H1 (cell line): ENCODE measurements at regions not wholly inside any gene's neighbourhood (a gene's known extent, or its start where the extent isn't known, plus 50 kb on each side); places are given as distances from the start of the nearest gene placed in this dataset.

ENCODE experiments used
- CTCF ChIA-PET: fragments of 300-600 bp; sonication (Branson Sonifier 250); formaldehyde crosslinking; loops from one replicate; lab custom pipeline; 2021; ENCODE audit not compliant: partially characterized antibody; lab: Charles Lee
- POLR2A ChIA-PET: fragments of 300-600 bp; sonication (Branson Sonifier 250); formaldehyde crosslinking; loops from one replicate; lab custom pipeline; 2021; ENCODE audit warnings: inconsistent platforms; ENCODE audit not compliant: partially characterized antibody; lab: Charles Lee
- DNase-seq, 2 experiments: peaks; one replicate each; pipeline versions ENCODE4 v3.0.0 to v3.0.0-alpha.2; 2010 to 2022; ENCODE audit warnings: low spot score in 2 of 2, low read depth in 1 of 2, mixed read lengths in 1 of 2
- FAIRE-seq: peaks from 2 replicates; lab custom pipeline; 2011; peaks lifted over from hg19 to GRCh38; lab: Jason Lieb, UNC
- H2AFZ ChIP-seq: 2 replicates; pipeline ENCODE4 v1.8.1; 2012; ENCODE audit warnings: low read length, inconsistent platforms
- H2AK5ac ChIP-seq: 2 replicates; pipeline ENCODE4 v1.6.1; 2013; ENCODE audit warnings: low read depth, low read length
- H2BK120ac ChIP-seq: replicated peaks from 2 replicates; pipeline ENCODE3; 2013; ENCODE audit warnings: low read depth, low read length, inconsistent platforms
- H2BK12ac ChIP-seq: 2 replicates; pipeline ENCODE4 v1.6.1; 2013; ENCODE audit warnings: low read depth, low read length
- H2BK15ac ChIP-seq: 2 replicates; pipeline ENCODE4 v1.6.1; 2013; ENCODE audit warnings: low read length
- H2BK20ac ChIP-seq: 2 replicates; pipeline ENCODE4 v1.6.1; 2013; ENCODE audit warnings: low read length
- H2BK5ac ChIP-seq: 2 replicates; pipeline ENCODE4 v1.6.1; 2013; ENCODE audit warnings: low read depth, low read length
- H3K14ac ChIP-seq: 2 replicates; pipeline ENCODE4 v1.6.1; 2013; ENCODE audit warnings: inconsistent platforms; ENCODE audit not compliant: insufficient read length
- H3K18ac ChIP-seq: 2 replicates; pipeline ENCODE4 v1.6.1; 2013; ENCODE audit warnings: low read length; ENCODE audit errors: extremely low read depth
- H3K23ac ChIP-seq: 2 replicates; pipeline ENCODE4 v1.6.1; 2013; ENCODE audit warnings: inconsistent platforms; ENCODE audit not compliant: insufficient read length
- H3K23me2 ChIP-seq: 2 replicates; pipeline ENCODE4 v1.6.1; 2013; ENCODE audit warnings: low read depth, low read length
- H3K27ac ChIP-seq: 2 replicates; pipeline ENCODE4 v1.6.1; 2011; ENCODE audit warnings: low read depth, low read length, inconsistent platforms
- H3K27me3 ChIP-seq, 4 experiments: replicated peaks in 1 of 4; 1 replicate in 1 of 4; 2 replicates in 3 of 4; pipeline versions ENCODE4 v1.6.1 to v1.8.1; 2011 to 2013; ENCODE audit warnings: low read length in 3 of 4, mild to moderate bottlenecking in 3 of 4, inconsistent platforms in 2 of 4, mixed read lengths in 2 of 4, moderate library complexity in 1 of 4; ENCODE audit not compliant: control insufficient read depth in 3 of 4, insufficient read depth in 3 of 4; ENCODE audit errors: extremely low read depth in 1 of 4
- H3K36me3 ChIP-seq, 4 experiments: 2 replicates each; pipeline versions ENCODE4 v1.6.1 to v1.8.1; 2011 to 2013; ENCODE audit warnings: mild to moderate bottlenecking in 4 of 4, low read length in 3 of 4, moderate library complexity in 2 of 4, control low read depth in 1 of 4, inconsistent platforms in 1 of 4; ENCODE audit not compliant: insufficient read depth in 4 of 4, control insufficient read depth in 2 of 4
- H3K4ac ChIP-seq: replicated peaks from 2 replicates; pipeline ENCODE3; 2013; ENCODE audit warnings: low read length, low read depth, mixed read lengths, inconsistent platforms; ENCODE audit not compliant: insufficient read length
- H3K4me1 ChIP-seq, 4 experiments: replicated peaks in 1 of 4; 1 replicate in 1 of 4; 2 replicates in 3 of 4; pipeline versions ENCODE4 v1.6.1 to v1.8.1; 2011 to 2013; ENCODE audit warnings: low read length in 3 of 4, inconsistent platforms in 2 of 4, mixed read lengths in 1 of 4; ENCODE audit not compliant: insufficient read depth in 4 of 4, control insufficient read depth in 3 of 4
- H3K4me2 ChIP-seq, 2 experiments: 2 replicates each; pipeline versions ENCODE4 v1.6.1 to v1.8.1; 2011 to 2013; ENCODE audit warnings: low read depth in 2 of 2, low read length in 2 of 2, control low read depth in 1 of 2, inconsistent platforms in 1 of 2, mild to moderate bottlenecking in 1 of 2; ENCODE audit not compliant: insufficient read depth in 1 of 2
- H3K4me3 ChIP-seq, 4 experiments: fragments of 200-600, 300-600 bp in 1 of 4; sonication (generic), shearing (Covaris generic), sonication (Bioruptor Twin) in 1 of 4; 2 replicates each; pipeline versions ENCODE4 v1.5.1 to v1.8.1; 2011 to 2016; ENCODE audit warnings: low read length in 4 of 4, low read depth in 3 of 4, control low read depth in 2 of 4, inconsistent platforms in 2 of 4, mild to moderate bottlenecking in 2 of 4, mixed read lengths in 1 of 4, moderate library complexity in 1 of 4; ENCODE audit not compliant: insufficient read depth in 2 of 4; ENCODE audit errors: extremely low read depth in 1 of 4
- H3K56ac ChIP-seq: replicated peaks from 2 replicates; pipeline ENCODE3; 2013; ENCODE audit warnings: low read depth, mild to moderate bottlenecking, mixed read lengths, low read length, inconsistent platforms; ENCODE audit not compliant: insufficient read length
- H3K79me1 ChIP-seq: 2 replicates; pipeline ENCODE4 v1.6.1; 2013; ENCODE audit warnings: low read depth, low read length, control low read depth
- H3K79me2 ChIP-seq, 2 experiments: 2 replicates each; pipeline versions ENCODE4 v1.6.1 to v1.8.1; 2012 to 2013; ENCODE audit warnings: low read length in 2 of 2, mild to moderate bottlenecking in 2 of 2, inconsistent platforms in 1 of 2; ENCODE audit not compliant: insufficient read depth in 2 of 2, control insufficient read depth in 1 of 2
- H3K9ac ChIP-seq, 4 experiments: replicated peaks in 1 of 4; 1 replicate in 1 of 4; 2 replicates in 3 of 4; pipeline versions ENCODE4 v1.6.1 to v1.8.1; 2011 to 2013; ENCODE audit warnings: low read depth in 3 of 4, low read length in 3 of 4, control low read depth in 2 of 4, mild to moderate bottlenecking in 2 of 4, moderate library complexity in 2 of 4, inconsistent platforms in 1 of 4; ENCODE audit errors: extremely low read depth in 1 of 4
- H3K9me3 ChIP-seq, 2 experiments: 2 replicates each; pipeline versions ENCODE4 v1.6.1 to v1.8.1; 2012 to 2013; ENCODE audit warnings: mild to moderate bottlenecking in 2 of 2, moderate library complexity in 2 of 2, control low read depth in 1 of 2, inconsistent platforms in 1 of 2, low read depth in 1 of 2, low read length in 1 of 2, mixed read lengths in 1 of 2; ENCODE audit not compliant: insufficient read depth in 2 of 2
- H4K20me1 ChIP-seq, 2 experiments: replicated peaks in 1 of 2; 2 replicates each; pipeline versions ENCODE3 to v1.8.1; 2011 to 2013; ENCODE audit warnings: inconsistent platforms in 2 of 2, low read length in 2 of 2, mild to moderate bottlenecking in 1 of 2; ENCODE audit not compliant: insufficient read depth in 2 of 2, control insufficient read depth in 1 of 2
- H4K5ac ChIP-seq: 2 replicates; pipeline ENCODE4 v1.6.1; 2013; ENCODE audit warnings: low read length, low read depth, mixed read lengths, inconsistent platforms; ENCODE audit not compliant: insufficient read length
- H4K8ac ChIP-seq: 2 replicates; pipeline ENCODE4 v1.8.0; 2013; ENCODE audit warnings: mild to moderate bottlenecking, moderate library complexity, low read length, inconsistent platforms; ENCODE audit not compliant: insufficient read depth; ENCODE audit errors: extremely low read depth
- H4K91ac ChIP-seq: replicated peaks from 2 replicates; pipeline ENCODE3; 2013; ENCODE audit warnings: low read length, mixed read lengths, inconsistent platforms; ENCODE audit not compliant: insufficient read length
- CBX8 ChIP-seq: fragments of 300-800, 300-1000 bp; sonication (generic); IDR thresholded peaks from 2 replicates; pipeline ENCODE4 v1.7.1; 2016; ENCODE audit warnings: low read depth, low read length, borderline replicate concordance
- CHD2 ChIP-seq: IDR thresholded peaks from 2 replicates; pipeline ENCODE4 v1.6.1; 2012; ENCODE audit warnings: low read length, improper control_type of control experiment
- EP300 ChIP-seq, 2 experiments: IDR thresholded peaks; 1 replicate in 1 of 2; 2 replicates in 1 of 2; pipeline ENCODE4 v1.6.1; 2011 to 2012; ENCODE audit warnings: low read depth in 2 of 2, low read length in 2 of 2, mild to moderate bottlenecking in 2 of 2, borderline replicate concordance in 1 of 2, inconsistent platforms in 1 of 2, moderate library complexity in 1 of 2
- KDM4A ChIP-seq: IDR thresholded peaks from one replicate; pipeline ENCODE4 v1.7.1; 2012; ENCODE audit warnings: low read depth, mild to moderate bottlenecking, moderate library complexity, low read length, inconsistent platforms; ENCODE audit not compliant: severe bottlenecking
- RFX5 ChIP-seq: IDR thresholded peaks from 2 replicates; pipeline ENCODE4 v1.6.1; 2011; ENCODE audit warnings: low read depth, low read length, improper control_type of control experiment, borderline replicate concordance
- SAP30 ChIP-seq: fragments of 300-600 bp; sonication (generic); IDR thresholded peaks from 2 replicates; pipeline ENCODE4 v1.7.1; 2012; ENCODE audit warnings: low read length, moderate library complexity, mild to moderate bottlenecking, inconsistent platforms; ENCODE audit not compliant: insufficient read depth, insufficient replicate concordance
- SIN3A ChIP-seq, 2 experiments: IDR thresholded peaks in 1 of 2; conservative IDR thresholded peaks in 1 of 2; 2 replicates each; pipeline ENCODE4 v1.6.1; 2011 to 2012; ENCODE audit warnings: low read length in 2 of 2, improper control_type of control experiment in 1 of 2, low read depth in 1 of 2, mild to moderate bottlenecking in 1 of 2
- SP4 ChIP-seq: IDR thresholded peaks from 2 replicates; pipeline ENCODE4 v1.6.1; 2012; ENCODE audit warnings: low read length, inconsistent platforms
- TAF1 ChIP-seq: IDR thresholded peaks from 2 replicates; pipeline ENCODE4 v1.6.1; 2011; ENCODE audit warnings: mild to moderate bottlenecking, low read depth, low read length
- TBP ChIP-seq: IDR thresholded peaks from 2 replicates; pipeline ENCODE4 v1.6.1; 2011; ENCODE audit warnings: low read depth, low read length, improper control_type of control experiment
- TEAD4 ChIP-seq: IDR thresholded peaks from 2 replicates; pipeline ENCODE4 v1.6.1; 2012; ENCODE audit warnings: low read depth, low read length, inconsistent platforms, mixed read lengths
- WGBS, 2 experiments: shearing (Covaris generic) in 1 of 2; methylation state at CpG; one replicate each; pipeline versions ENCODE4 v1.1.6 to v1.1.7; 2013 to 2015; ENCODE audit warnings: low lambda C conversion rate in 2 of 2, mixed read lengths in 2 of 2, inconsistent platforms in 1 of 2, low coverage in 1 of 2, missing lambda C conversion rate in 1 of 2; ENCODE audit not compliant: insufficient replicate concordance in 2 of 2, insufficient coverage in 1 of 2, insufficient read length in 1 of 2; ENCODE audit errors: extremely low coverage in 1 of 2, missing lambda C conversion rate in 1 of 2; 5-methylcytosine and 5-hydroxymethylcytosine counted together
- TF ChIP-seq, protein P1 (sequence below): IDR thresholded peaks from 2 replicates; pipeline ENCODE4 v1.6.1; 2012; ENCODE audit warnings: inconsistent platforms

DNA sequence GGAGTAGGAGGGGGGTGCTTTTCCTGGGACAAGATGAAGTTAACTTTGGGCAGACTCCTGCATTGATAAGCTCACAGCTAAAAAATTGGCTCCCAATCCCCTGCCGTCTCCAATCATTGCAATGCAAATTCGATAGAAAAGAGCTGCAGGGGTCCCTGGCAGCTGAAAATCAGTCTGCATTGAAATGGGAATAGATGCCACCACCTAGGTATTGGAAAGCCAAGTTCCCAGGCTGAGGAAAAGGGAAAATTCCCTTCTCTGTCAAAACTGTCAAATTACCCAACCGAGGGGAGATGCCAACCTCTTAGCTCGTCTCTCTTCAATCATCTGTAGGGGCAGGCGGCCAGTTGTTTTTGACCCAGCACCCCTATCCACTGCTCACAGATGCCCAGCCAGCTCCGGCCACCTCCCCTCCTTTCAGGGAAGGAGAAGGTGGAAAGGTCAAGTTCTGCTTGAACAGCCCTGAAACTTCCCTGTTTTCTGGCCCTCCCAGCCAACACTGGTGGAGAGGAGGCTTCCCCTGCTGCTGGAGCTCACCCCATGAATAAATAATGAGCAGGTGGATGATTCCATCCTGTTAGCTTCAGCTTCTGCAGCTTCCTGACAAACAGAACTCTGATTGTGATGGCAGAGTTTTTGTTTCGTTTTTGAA is 916.3 kb downstream of the TBC1D22A start:
- ChIA-PET POLR2A (no interaction called here), CTCF (interaction anchor here (0.9 to 1.7 kb wide), 3 partner anchors 9 to 845 kb away, joined by 3 to 4 read pairs (median 3); no protein-coding TSS in a partner anchor)
- H4K91ac ChIP-seq: no peak overlapping the region
- H3K4ac ChIP-seq: no peak overlapping the region
- no peak overlapping the region for H2BK15ac ChIP-seq
- H3K27me3 ChIP-seq: peaks cover 0 to 4% (median 1%) of the 10 kb centered on the region in 4 experiments; a peak in 2 of 7 replicates
- no peak overlapping the region for H3K9ac ChIP-seq
- peak overlapping the region in 3 of 4 experiments; percentile 6 to 44 (median 23); a peak in 4 of 8 replicates for H3K4me3 ChIP-seq
- no peaks in the 10 kb centered on the region for H3K79me2 ChIP-seq
- no peak overlapping the region for H3K14ac ChIP-seq
- no peak overlapping the region for H2AFZ ChIP-seq
- H3K79me1 ChIP-seq: no peaks in the 10 kb centered on the region
- peaks cover 10 to 26% (median 15%) of the 10 kb centered on the region in 4 experiments for H3K4me1 ChIP-seq
- no peak overlapping the region for H2AK5ac ChIP-seq
- no peak overlapping the region for H2BK20ac ChIP-seq
- H4K8ac ChIP-seq: peak overlapping the region; percentile 74; the same call in 1 of the 2 replicates
- peak overlapping the region; percentile 60 for H2BK120ac ChIP-seq
- H3K36me3 ChIP-seq: no peaks in the 10 kb centered on the region
- peaks cover 4 to 8% of the 10 kb centered on the region in 2 experiments; a peak in 3 of 4 replicates for H3K9me3 ChIP-seq
- H3K27ac ChIP-seq: no peak overlapping the region
- no peaks in the 10 kb centered on the region for H4K20me1 ChIP-seq
- H3K18ac ChIP-seq: peak overlapping the region; percentile 71
- peaks cover 7% of the 10 kb centered on the region; the same call in 1 of the 2 replicates for H3K23me2 ChIP-seq
- H3K4me2 ChIP-seq: peak overlapping the region; percentile 74 to 80
- DNase-seq (peak; percentile 17 to 51), FAIRE-seq (peak; percentile 77)
- H3K23ac ChIP-seq: no peak overlapping the region
- no peak overlapping the region for H3K56ac ChIP-seq
- 20% methylated on average over 7 of the region's 7 CpGs; no CpG with 5 or more reads in 1 of the 2 experiments for WGBS, 2 experiments
- H2BK5ac ChIP-seq: peak overlapping the region; percentile 77; the same call in 1 of the 2 replicates
- H2BK12ac ChIP-seq: 0 out of 2 replicates have a peak overlapping the region, but pooled peaks have one; percentile 50
- H4K5ac ChIP-seq: peak overlapping the region; percentile 74
- TF ChIP-seq RFX5: no peak
- TF ChIP-seq, protein P1, sequence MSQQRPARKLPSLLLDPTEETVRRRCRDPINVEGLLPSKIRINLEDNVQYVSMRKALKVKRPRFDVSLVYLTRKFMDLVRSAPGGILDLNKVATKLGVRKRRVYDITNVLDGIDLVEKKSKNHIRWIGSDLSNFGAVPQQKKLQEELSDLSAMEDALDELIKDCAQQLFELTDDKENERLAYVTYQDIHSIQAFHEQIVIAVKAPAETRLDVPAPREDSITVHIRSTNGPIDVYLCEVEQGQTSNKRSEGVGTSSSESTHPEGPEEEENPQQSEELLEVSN: no peak
- no peak for TF ChIP-seq CHD2
- no peak for TF ChIP-seq SAP30
- no peak for TF ChIP-seq SIN3A (conservative IDR thresholded peaks at IDR 0.05 in 1 of 2, IDR thresholded peaks at IDR 0.05 in 1 of 2; ENCODE audit: low read depth in 1 of 2, low read length in 2 of 2)
- TF ChIP-seq EP300 (IDR thresholded peaks at IDR 0.05; ENCODE audit: borderline replicate concordance in 1 of 2, low read depth in 2 of 2, low read length in 2 of 2): no peak
- TF ChIP-seq TAF1: no peak
- TF ChIP-seq CBX8: no peak
- TF ChIP-seq SP4: no peak
- no peak for TF ChIP-seq TEAD4
- peak; percentile 39 for TF ChIP-seq KDM4A
- no peak for TF ChIP-seq TBP
